ENCODE measurements at regions not wholly inside any gene's neighbourhood (a gene's known extent, or its start where the extent isn't known, plus 50 kb on each side); places are given as distances from the start of the nearest gene placed in this dataset.

- TF ChIP-seq, protein P1, sequence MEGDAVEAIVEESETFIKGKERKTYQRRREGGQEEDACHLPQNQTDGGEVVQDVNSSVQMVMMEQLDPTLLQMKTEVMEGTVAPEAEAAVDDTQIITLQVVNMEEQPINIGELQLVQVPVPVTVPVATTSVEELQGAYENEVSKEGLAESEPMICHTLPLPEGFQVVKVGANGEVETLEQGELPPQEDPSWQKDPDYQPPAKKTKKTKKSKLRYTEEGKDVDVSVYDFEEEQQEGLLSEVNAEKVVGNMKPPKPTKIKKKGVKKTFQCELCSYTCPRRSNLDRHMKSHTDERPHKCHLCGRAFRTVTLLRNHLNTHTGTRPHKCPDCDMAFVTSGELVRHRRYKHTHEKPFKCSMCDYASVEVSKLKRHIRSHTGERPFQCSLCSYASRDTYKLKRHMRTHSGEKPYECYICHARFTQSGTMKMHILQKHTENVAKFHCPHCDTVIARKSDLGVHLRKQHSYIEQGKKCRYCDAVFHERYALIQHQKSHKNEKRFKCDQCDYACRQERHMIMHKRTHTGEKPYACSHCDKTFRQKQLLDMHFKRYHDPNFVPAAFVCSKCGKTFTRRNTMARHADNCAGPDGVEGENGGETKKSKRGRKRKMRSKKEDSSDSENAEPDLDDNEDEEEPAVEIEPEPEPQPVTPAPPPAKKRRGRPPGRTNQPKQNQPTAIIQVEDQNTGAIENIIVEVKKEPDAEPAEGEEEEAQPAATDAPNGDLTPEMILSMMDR (IDR thresholded peaks at IDR 0.05; ENCODE audit: low read depth, low read length) = no peak
- no peak for TF ChIP-seq EZH2phosphoT487 (IDR thresholded peaks at IDR 0.05; ENCODE audit: low read depth)
These were observed 1132.9 kb downstream of the RAPGEF2 start for GRCh38 chr4:160235771-160236170.

All from OCI-LY3 (cell line).